ENCODE measurements at regions not wholly inside any gene's neighbourhood (a gene's known extent, or its start where the extent isn't known, plus 50 kb on each side); places are given as distances from the start of the nearest gene placed in this dataset.

- DNase-seq = no peak
Measured at GRCh38 chr14:71834284-71835204, 97.7 kb upstream of the RGS6 start.

GRCh38 chr14:71852181-71852580 is 80.0 kb upstream of the RGS6 start:
- DNase-seq = no peak

- peak; percentile 5 for DNase-seq
Measured at GRCh38 chr14:71855399-71856036, 76.7 kb upstream of the RGS6 start.

GRCh38 chr14:71856199-71856919 is 75.9 kb upstream of the RGS6 start:
- DNase-seq = peak; percentile 19

- DNase-seq = no peak
Measured at GRCh38 chr14:71863049-71863448, 69.2 kb upstream of the RGS6 start.

GRCh38 chr14:71863766-71864165 is 68.5 kb upstream of the RGS6 start:
- DNase-seq = no peak
